MM.1S (cell line): ENCODE measurements at regions not wholly inside any gene's neighbourhood (a gene's known extent, or its start where the extent isn't known, plus 50 kb on each side); places are given as distances from the start of the nearest gene placed in this dataset.

Experiments
- DNase-seq: peaks from one replicate; pipeline ENCODE4 v3.0.0-alpha.2; 2015
- H2AFZ ChIP-seq: fragments of 300-600 bp; sonication (generic); 2 replicates; pipeline ENCODE4 v1.6.0; 2016; ENCODE audit warnings: antibody characterized with exemption, low read length
- H3F3A ChIP-seq: fragments of 300-600 bp; sonication (generic); 2 replicates; pipeline ENCODE4 v1.6.1; 2016; ENCODE audit warnings: mild to moderate bottlenecking, antibody characterized with exemption, low read length, moderate library complexity, mixed read lengths; ENCODE audit not compliant: insufficient read depth
- H3K27ac ChIP-seq: fragments of 300-600 bp; sonication (generic); 2 replicates; pipeline ENCODE4 v1.5.1; 2016; ENCODE audit warnings: mild to moderate bottlenecking, low read length
- H3K27me3 ChIP-seq: fragments of 300-600 bp; sonication (generic); replicated peaks from 2 replicates; pipeline ENCODE4 v1.6.0; 2016; ENCODE audit warnings: low read length; ENCODE audit not compliant: insufficient read depth
- H3K36me3 ChIP-seq: fragments of 300-600 bp; sonication (generic); replicated peaks from 2 replicates; pipeline ENCODE4 v1.6.1; 2016; ENCODE audit warnings: mild to moderate bottlenecking, low read length, mixed read lengths; ENCODE audit not compliant: insufficient read depth
- H3K4me1 ChIP-seq: fragments of 300-600 bp; sonication (generic); 2 replicates; pipeline ENCODE4 v1.6.1; 2016; ENCODE audit warnings: low read length, mixed read lengths
- H3K4me2 ChIP-seq: fragments of 300-600 bp; sonication (generic); 2 replicates; pipeline ENCODE4 v1.6.0; 2016; ENCODE audit warnings: low read depth, low read length
- H3K4me3 ChIP-seq: fragments of 300-600 bp; sonication (generic); 2 replicates; pipeline ENCODE4 v1.5.1; 2016; ENCODE audit warnings: low read length, mixed read lengths
- H3K79me2 ChIP-seq: fragments of 300-600 bp; sonication (generic); 2 replicates; pipeline ENCODE4 v1.6.1; 2016; ENCODE audit warnings: mixed run types, low read length, mixed read lengths
- H3K9ac ChIP-seq: fragments of 300-600 bp; sonication (generic); 2 replicates; pipeline ENCODE4 v1.6.1; 2016; ENCODE audit warnings: low read length, mixed read lengths
- H3K9me2 ChIP-seq: fragments of 300-600 bp; sonication (generic); replicated peaks from 2 replicates; pipeline ENCODE4 v1.6.1; 2016; ENCODE audit warnings: mild to moderate bottlenecking, low read length, mixed read lengths; ENCODE audit not compliant: insufficient read depth
- H3K9me3 ChIP-seq: fragments of 300-600 bp; sonication (generic); replicated peaks from 2 replicates; pipeline ENCODE4 v1.6.1; 2016; ENCODE audit warnings: mild to moderate bottlenecking, low read length, mixed read lengths; ENCODE audit not compliant: insufficient read depth
- H4K20me1 ChIP-seq: fragments of 300-600 bp; sonication (generic); 2 replicates; pipeline ENCODE4 v1.6.1; 2016; ENCODE audit warnings: mild to moderate bottlenecking, low read length, moderate library complexity, mixed read lengths; ENCODE audit not compliant: insufficient read depth
- EZH2 ChIP-seq: fragments of 300-600 bp; sonication (generic); optimal IDR thresholded peaks from 2 replicates; pipeline ENCODE3; 2017; ENCODE audit warnings: low read depth, mild to moderate bottlenecking, antibody characterized with exemption, low read length, mixed read lengths
- EZH2phosphoT487 ChIP-seq: fragments of 300-600 bp; sonication (generic); IDR thresholded peaks from 2 replicates; pipeline ENCODE4 v1.6.1; 2018; ENCODE audit warnings: antibody characterized with exemption, low read length
- TF ChIP-seq, protein P1 (sequence below): fragments of 300-600 bp; sonication (generic); IDR thresholded peaks from 2 replicates; pipeline ENCODE4 v1.5.1; 2016; ENCODE audit warnings: antibody characterized with exemption, low read length, mixed read lengths

DNA sequence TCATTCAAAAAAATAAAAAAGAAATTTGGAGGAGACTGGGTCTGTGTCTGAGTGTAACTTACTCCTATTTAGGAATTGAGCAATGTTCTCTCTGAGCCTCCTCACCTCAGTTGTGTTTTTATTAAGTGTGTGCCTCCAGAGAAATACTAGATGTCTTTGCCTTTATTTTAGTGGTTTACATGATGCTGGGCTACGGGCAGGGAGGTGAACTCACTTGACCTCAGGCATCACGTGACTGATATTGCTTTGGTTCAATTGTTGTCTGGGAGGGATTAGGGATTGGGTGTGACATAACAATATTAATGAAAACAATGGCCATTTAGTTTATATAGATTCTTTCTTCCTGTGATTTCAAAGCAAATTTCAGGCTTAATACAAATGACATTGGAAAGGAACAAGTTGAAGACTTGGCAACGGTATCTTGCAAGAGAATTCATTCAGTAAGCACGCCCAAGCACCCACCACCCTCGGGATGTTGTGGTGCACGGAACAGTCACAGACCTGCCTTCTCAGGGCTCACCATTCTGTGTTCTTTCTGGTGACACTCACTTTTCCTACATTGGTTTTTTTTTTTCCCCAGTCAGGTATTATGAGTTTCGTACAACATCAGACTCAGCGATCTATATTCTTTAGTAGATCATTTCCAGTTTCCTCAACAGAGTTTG is 77.5 kb downstream of the BMP4 start:
- Histone ChIP-seq H3K4me1 (no peaks in the 10 kb centered on the region), H3K79me2 (no peaks in the 10 kb centered on the region), H3F3A (no peaks in the 10 kb centered on the region), H3K9me2 (no peaks in the 10 kb centered on the region), H2AFZ (no peak overlapping the region), H3K27ac (no peak overlapping the region), H3K9me3 (no peaks in the 10 kb centered on the region), H3K4me3 (no peak overlapping the region), H3K27me3 (no peaks in the 10 kb centered on the region), H3K36me3 (no peaks in the 10 kb centered on the region), H3K9ac (no peak overlapping the region), H3K4me2 (no peak overlapping the region), H4K20me1 (no peaks in the 10 kb centered on the region)
- TF ChIP-seq, protein P1, sequence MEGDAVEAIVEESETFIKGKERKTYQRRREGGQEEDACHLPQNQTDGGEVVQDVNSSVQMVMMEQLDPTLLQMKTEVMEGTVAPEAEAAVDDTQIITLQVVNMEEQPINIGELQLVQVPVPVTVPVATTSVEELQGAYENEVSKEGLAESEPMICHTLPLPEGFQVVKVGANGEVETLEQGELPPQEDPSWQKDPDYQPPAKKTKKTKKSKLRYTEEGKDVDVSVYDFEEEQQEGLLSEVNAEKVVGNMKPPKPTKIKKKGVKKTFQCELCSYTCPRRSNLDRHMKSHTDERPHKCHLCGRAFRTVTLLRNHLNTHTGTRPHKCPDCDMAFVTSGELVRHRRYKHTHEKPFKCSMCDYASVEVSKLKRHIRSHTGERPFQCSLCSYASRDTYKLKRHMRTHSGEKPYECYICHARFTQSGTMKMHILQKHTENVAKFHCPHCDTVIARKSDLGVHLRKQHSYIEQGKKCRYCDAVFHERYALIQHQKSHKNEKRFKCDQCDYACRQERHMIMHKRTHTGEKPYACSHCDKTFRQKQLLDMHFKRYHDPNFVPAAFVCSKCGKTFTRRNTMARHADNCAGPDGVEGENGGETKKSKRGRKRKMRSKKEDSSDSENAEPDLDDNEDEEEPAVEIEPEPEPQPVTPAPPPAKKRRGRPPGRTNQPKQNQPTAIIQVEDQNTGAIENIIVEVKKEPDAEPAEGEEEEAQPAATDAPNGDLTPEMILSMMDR: no peak
- TF ChIP-seq EZH2phosphoT487 (no peak), EZH2 (no peak)
- DNase-seq: no peak

DNA sequence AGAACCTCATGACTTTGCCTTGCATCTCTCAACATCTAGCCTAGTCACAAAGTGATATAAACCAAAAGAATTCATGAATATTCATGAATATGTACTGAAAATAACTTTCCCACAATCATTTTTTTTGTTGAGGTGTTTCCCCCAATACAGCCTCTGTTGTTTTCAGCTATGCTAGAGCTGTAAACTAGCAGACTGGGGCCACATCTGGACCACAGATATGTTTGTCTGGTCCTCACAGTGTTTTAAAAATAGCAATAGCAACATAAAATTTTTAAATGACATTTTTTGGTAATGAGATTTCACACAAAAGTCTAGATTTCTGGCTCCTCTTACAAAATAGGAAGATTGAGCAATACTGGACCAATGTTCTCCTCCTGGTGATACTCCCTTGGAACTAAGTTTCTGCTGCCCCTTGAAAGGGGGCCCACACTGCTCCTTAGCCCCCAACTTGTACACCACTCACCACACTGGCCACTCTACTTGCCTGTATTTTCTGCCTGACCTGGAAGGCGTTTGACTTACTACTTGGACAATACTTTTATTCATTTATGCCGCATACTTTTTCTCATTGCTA is 81.2 kb downstream of the BMP4 start:
- no peak for TF ChIP-seq EZH2phosphoT487
- Histone ChIP-seq H4K20me1 (no peaks in the 10 kb centered on the region), H3K9ac (no peak overlapping the region), H2AFZ (no peak overlapping the region), H3K9me3 (no peaks in the 10 kb centered on the region), H3K79me2 (no peaks in the 10 kb centered on the region), H3K4me3 (no peak overlapping the region), H3K4me1 (no peaks in the 10 kb centered on the region), H3K27ac (no peak overlapping the region), H3K27me3 (no peaks in the 10 kb centered on the region), H3K36me3 (no peaks in the 10 kb centered on the region), H3K4me2 (no peak overlapping the region), H3K9me2 (no peaks in the 10 kb centered on the region), H3F3A (no peaks in the 10 kb centered on the region)
- no peak for DNase-seq

DNA sequence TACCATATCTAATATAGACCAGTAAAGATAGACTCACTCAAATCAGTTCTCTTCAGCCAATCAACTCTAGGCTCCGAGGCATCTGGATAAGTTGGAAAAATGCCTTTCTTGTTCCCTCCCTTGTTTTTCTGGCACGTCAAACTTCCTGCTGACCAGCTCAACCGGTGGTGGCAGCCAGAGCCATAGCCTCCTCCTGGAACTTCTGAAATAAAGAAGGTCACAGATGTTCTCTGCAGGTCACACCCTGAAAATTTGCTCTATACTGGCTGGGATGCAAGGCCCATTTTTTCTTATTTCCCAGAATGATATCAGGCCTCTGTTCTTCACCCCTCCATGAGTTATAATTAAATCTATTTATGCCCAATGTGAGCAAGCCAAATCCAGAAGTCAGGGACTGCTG is 81.9 kb downstream of the BMP4 start:
- H3K9me2 ChIP-seq: no peaks in the 10 kb centered on the region
- no peaks in the 10 kb centered on the region for H3F3A ChIP-seq
- H3K36me3 ChIP-seq: no peaks in the 10 kb centered on the region
- no peak overlapping the region for H3K27ac ChIP-seq
- no peaks in the 10 kb centered on the region for H4K20me1 ChIP-seq
- H3K27me3 ChIP-seq: no peaks in the 10 kb centered on the region
- TF ChIP-seq, protein P1: no peak
- TF ChIP-seq EZH2phosphoT487 (no peak), EZH2 (no peak)
- H3K4me2 ChIP-seq: no peak overlapping the region
- DNase-seq: no peak
- no peak overlapping the region for H3K9ac ChIP-seq
- H3K4me3 ChIP-seq: no peak overlapping the region
- H2AFZ ChIP-seq: no peak overlapping the region
- H3K4me1 ChIP-seq: no peaks in the 10 kb centered on the region
- no peaks in the 10 kb centered on the region for H3K79me2 ChIP-seq
- no peaks in the 10 kb centered on the region for H3K9me3 ChIP-seq

DNA sequence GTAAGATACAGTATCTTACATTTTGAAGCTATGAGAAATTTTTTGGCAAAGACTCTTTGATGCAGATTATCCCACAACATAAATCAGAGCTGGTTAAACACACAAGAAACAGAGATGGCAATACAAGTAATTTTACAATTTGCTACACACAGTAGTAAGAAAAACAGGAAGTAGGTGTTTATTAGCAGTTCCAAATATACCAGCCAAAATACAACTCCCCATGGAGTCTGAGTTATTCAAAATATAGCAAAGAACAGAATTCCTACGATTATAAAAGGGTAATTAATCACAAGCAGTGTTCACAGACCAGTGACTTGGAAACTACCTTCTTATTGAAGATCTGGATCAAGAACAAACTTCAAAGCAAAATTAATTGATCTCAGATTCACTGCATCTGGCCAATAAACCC is 83.9 kb downstream of the BMP4 start:
- Histone ChIP-seq H3K9me3 (no peaks in the 10 kb centered on the region), H3K27me3 (no peaks in the 10 kb centered on the region), H3K4me3 (no peak overlapping the region), H3K4me1 (no peaks in the 10 kb centered on the region), H2AFZ (no peak overlapping the region), H3K27ac (no peak overlapping the region), H3F3A (no peaks in the 10 kb centered on the region), H3K9ac (no peak overlapping the region), H3K36me3 (no peaks in the 10 kb centered on the region), H3K4me2 (no peak overlapping the region), H4K20me1 (no peaks in the 10 kb centered on the region), H3K79me2 (no peaks in the 10 kb centered on the region), H3K9me2 (no peaks in the 10 kb centered on the region)
- DNase-seq: no peak
- no peak for TF ChIP-seq EZH2
- no peak for TF ChIP-seq EZH2phosphoT487
